ENCODE measurements at regions not wholly inside any gene's neighbourhood (a gene's known extent, or its start where the extent isn't known, plus 50 kb on each side); places are given as distances from the start of the nearest gene placed in this dataset.
"Not testable (repeated sequence)": the region's sequence is repeated elsewhere in the genome, so short reads cannot be mapped to it uniquely, and the experiment has no call there.

DNA sequence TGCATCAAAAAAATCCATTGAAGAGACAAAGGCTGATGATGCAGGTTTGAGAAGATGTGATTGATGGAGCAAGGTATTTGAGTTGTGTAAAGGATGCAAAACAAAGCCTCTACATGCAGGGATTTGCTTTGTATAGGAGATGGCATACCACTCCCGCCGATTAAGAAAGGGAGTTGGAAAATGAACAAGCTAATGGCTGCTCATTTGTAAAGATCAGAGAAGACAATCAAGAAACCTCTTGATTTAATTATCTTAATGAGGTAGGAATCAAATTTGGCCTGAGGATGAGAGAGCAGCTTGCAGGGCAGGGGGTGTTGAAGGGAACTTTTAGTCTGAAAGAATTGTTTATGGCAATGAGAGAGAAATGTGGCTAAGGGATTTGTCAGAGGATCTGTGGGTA, 448.2 kb upstream of the ADGRB3 start:
- no peak for DNase-seq (ENCODE audit: low read depth)
- H3K4me3 ChIP-seq (replicated peaks; ENCODE audit: low read depth, low read length), result no peak overlapping the region
- TF ChIP-seq CTCF (IDR thresholded peaks at IDR 0.05; ENCODE audit: low read length, missing control alignments), result no peak

DNA sequence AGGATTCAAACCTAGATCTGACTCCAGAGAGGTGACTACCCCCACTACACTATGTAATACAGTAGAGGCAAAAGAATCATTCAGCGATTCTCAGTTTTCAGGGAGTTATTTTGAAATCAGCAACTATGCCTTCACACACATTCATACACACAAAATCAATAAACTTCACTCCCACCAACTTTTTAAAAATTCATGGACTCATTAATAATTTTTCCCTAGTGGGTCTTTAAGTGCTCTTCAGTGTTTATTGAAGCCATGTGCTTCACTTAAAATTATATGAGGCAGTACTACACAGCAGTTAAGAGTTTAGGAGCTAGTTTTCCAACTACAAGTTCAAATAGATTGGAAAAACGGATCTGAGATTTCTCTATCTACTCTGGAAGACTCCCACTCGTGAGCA, 452.7 kb upstream of the ADGRB3 start:
- H3K4me3 ChIP-seq (replicated peaks; ENCODE audit: low read depth, low read length), result no peak overlapping the region
- DNase-seq (ENCODE audit: low read depth), result no peak
- no peak for TF ChIP-seq CTCF (IDR thresholded peaks at IDR 0.05; ENCODE audit: low read length, missing control alignments)

DNA sequence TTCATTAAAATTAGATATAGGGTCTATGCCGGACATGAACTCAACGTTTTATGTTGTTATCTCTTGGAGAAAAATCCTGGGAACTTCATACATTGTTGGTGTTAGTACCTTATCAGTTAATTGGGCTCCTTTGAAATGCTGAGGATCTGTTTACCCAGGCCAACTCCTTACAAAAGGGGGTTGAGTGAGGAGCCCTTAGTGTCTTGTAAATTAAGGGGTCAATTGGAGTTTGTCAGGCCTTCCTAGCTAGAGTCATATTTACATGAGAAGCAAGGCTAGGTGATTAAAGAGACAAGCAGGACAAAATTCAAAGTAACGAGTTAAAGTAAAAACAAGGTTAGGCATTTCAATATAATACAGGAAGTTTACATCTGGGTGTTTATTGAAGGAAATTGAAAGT, 454.1 kb upstream of the ADGRB3 start:
- not testable (repeated sequence) for DNase-seq (ENCODE audit: low read depth); H3K4me3 ChIP-seq (replicated peaks; ENCODE audit: low read depth, low read length)

- no peak for TF ChIP-seq CTCF (IDR thresholded peaks at IDR 0.05; ENCODE audit: low read length, missing control alignments)
- DNase-seq (ENCODE audit: low read depth), result no peak
- no peak overlapping the region for H3K4me3 ChIP-seq (replicated peaks; ENCODE audit: low read depth, low read length)
Observed at GRCh38 chr6:68173616-68174015, 461.5 kb upstream of the ADGRB3 start.

- no peak for TF ChIP-seq CTCF (IDR thresholded peaks at IDR 0.05; ENCODE audit: low read length, missing control alignments)
Observed at GRCh38 chr6:68169922-68170321, 465.2 kb upstream of the ADGRB3 start.

DNA sequence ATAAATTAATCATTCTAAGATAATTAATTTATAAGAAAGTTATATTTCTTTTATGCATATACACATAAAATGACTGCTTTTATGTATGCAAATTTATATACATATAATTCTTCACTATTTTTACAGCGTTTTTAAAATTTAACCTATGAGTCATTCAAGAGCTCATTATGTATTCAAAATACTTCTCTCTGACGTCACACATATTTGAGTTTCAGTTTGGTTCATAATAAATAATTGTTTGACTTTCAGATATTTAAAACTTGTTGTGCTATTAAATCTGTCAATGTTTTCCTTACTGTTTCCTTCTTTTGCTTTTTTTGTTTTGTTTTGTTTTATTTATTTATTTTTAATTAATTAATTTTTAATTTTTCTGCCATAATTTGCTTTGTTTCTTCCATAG, 467.5 kb upstream of the ADGRB3 start:
- no peak for DNase-seq (ENCODE audit: low read depth)

More at GRCh38 chr6:68169922-68170321, 465.2 kb upstream of the ADGRB3 start:
- no peak overlapping the region for H3K4me3 ChIP-seq (replicated peaks; ENCODE audit: low read depth, low read length)
- DNase-seq (ENCODE audit: low read depth), result no peak

DNA sequence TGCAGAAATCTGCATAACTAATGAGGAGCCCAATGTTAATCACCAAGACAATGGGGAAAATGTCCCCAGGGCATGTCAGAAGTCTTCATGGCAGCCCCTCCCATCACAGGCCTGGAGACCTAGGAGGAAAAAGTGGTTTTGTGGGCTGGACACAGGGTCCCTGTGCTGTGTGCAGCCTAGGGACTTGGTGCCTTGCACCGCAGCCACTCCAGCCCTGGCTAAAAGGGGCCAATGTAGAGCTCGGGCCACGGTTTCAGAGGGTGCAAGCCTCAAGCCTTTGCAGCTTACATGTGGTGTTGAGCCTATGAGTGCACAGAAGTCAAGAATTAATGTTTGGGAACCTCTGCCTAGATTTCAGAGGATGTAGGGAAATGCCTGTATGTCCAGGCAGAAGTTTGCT, 474.3 kb upstream of the ADGRB3 start:
- DNase-seq (ENCODE audit: low read depth); H3K4me3 ChIP-seq (replicated peaks; ENCODE audit: low read depth, low read length): not testable (repeated sequence)

More for the DNA sequence above, 467.5 kb upstream of the ADGRB3 start:
- H3K4me3 ChIP-seq (replicated peaks; ENCODE audit: low read depth, low read length), result no peak overlapping the region
- TF ChIP-seq CTCF (IDR thresholded peaks at IDR 0.05; ENCODE audit: low read length, missing control alignments), result no peak

DNA sequence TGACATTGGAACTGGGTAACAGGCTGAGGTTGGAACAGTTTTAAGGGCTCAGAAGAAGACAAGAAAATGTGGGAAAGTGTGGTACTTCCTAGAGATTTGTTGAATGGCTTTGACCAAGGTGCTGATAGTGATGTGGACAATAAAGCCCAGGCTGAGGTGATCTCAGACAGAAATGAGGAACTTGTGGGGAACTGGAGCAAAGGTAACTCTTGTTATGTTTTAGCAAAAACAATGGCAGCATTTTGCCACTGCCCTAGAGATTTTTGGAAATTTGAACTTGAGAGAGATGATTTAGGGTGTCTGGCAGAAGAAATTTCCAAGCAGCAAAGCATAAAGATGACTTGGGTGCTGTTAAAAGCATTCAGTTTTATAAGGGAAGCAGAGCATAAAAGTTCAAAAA, 474.7 kb upstream of the ADGRB3 start:
- TF ChIP-seq CTCF (IDR thresholded peaks at IDR 0.05; ENCODE audit: low read length, missing control alignments), result no peak
- DNase-seq (ENCODE audit: low read depth), result no peak
- no peak overlapping the region for H3K4me3 ChIP-seq (replicated peaks; ENCODE audit: low read depth, low read length)

Measured in fibroblast of pulmonary artery (primary cell).